ENCODE measurements at regions not wholly inside any gene's neighbourhood (a gene's known extent, or its start where the extent isn't known, plus 50 kb on each side); places are given as distances from the start of the nearest gene placed in this dataset.

- Mint-ChIP-seq H3K27me3 (ENCODE audit: low read depth in 3 of 3) (peaks cover 2 to 10% (median 4%) of the 10 kb centered on the region in 3 donors), H3K4me1 (no peaks in the 10 kb centered on the region)
- no CpG with 5 or more reads among the region's 1 CpG for WGBS (ENCODE audit: insufficient coverage)
Measured at GRCh38 chr9:99449726-99450125, 227.6 kb downstream of the SEC61B start.

GRCh38 chr9:99451112-99451606 is 229.1 kb downstream of the SEC61B start:
- no peaks in the 10 kb centered on the region for H4K20me1 ChIP-seq (ENCODE audit: insufficient read depth, low read length)
- no peak overlapping the region for H3K4me2 ChIP-seq (replicated peaks; ENCODE audit: extremely low read depth, low read length, poor library complexity, severe bottlenecking)
- no peaks in the 10 kb centered on the region for H3K79me2 ChIP-seq (ENCODE audit: insufficient read depth, low read length)
- H3K4me1 ChIP-seq (ENCODE audit: control insufficient read depth in 1 of 2, insufficient read depth in 2 of 2, low read length in 2 of 2), result no peaks in the 10 kb centered on the region
- H3K36me3 ChIP-seq (replicated peaks in 1 of 2; ENCODE audit: control insufficient read depth in 1 of 2, insufficient read depth in 2 of 2, low read length in 2 of 2), result no peaks in the 10 kb centered on the region
- H3K27ac ChIP-seq (ENCODE audit: low read depth in 1 of 2, low read length in 2 of 2), result no peak overlapping the region
- no peak overlapping the region for H3K4me3 ChIP-seq (replicated peaks in 1 of 3; ENCODE audit: low read depth in 2 of 3, low read length in 3 of 3)
- TF ChIP-seq CTCF (IDR thresholded peaks at IDR 0.05), result no peak
- WGBS (ENCODE audit: insufficient coverage), result 100% methylated on average over 4 of the region's 4 CpGs
- H3K9ac ChIP-seq (ENCODE audit: insufficient read depth, low read length, poor library complexity, severe bottlenecking), result no peak overlapping the region
- Mint-ChIP-seq H3K4me3 (no peak overlapping the region), H3K36me3 (no peaks in the 10 kb centered on the region), H3K4me1 (no peaks in the 10 kb centered on the region), H3K9me3 (peaks cover 0 to 2% (median 0%) of the 10 kb centered on the region in 7 donors), H3K27me3 (ENCODE audit: low read depth in 3 of 3) (peaks cover 4 to 10% (median 4%) of the 10 kb centered on the region in 3 donors), H3K27ac (no peak overlapping the region)
- intact Hi-C loops (cut with micrococcal nuclease), result no loop called here
- no peaks in the 10 kb centered on the region for H3K27me3 ChIP-seq (ENCODE audit: control insufficient read depth in 2 of 2, insufficient read depth in 2 of 2, low read length in 2 of 2)
- DNase-seq, result no peak
- H2AFZ ChIP-seq (ENCODE audit: insufficient read depth, low read depth, low read length, poor library complexity, severe bottlenecking), result no peak overlapping the region
- H3K9me3 ChIP-seq (replicated peaks in 1 of 2; ENCODE audit: control insufficient read depth in 1 of 2, insufficient read depth in 1 of 2, low read length in 2 of 2), result no peaks in the 10 kb centered on the region

More at GRCh38 chr9:99449726-99450125, 227.6 kb downstream of the SEC61B start:
- no peaks in the 10 kb centered on the region for H3K4me1 ChIP-seq (ENCODE audit: control insufficient read depth in 1 of 2, insufficient read depth in 2 of 2, low read length in 2 of 2)
- Mint-ChIP-seq H3K4me3 (no peak overlapping the region), H3K36me3 (no peaks in the 10 kb centered on the region), H3K27ac (no peak overlapping the region), H3K9me3 (peaks cover 0 to 2% (median 0%) of the 10 kb centered on the region in 7 donors)
- no peak overlapping the region for H2AFZ ChIP-seq (ENCODE audit: insufficient read depth, low read depth, low read length, poor library complexity, severe bottlenecking)
- DNase-seq, result no peak
- no peak overlapping the region for H3K27ac ChIP-seq (ENCODE audit: low read depth in 1 of 2, low read length in 2 of 2)
- H3K4me2 ChIP-seq (replicated peaks; ENCODE audit: extremely low read depth, low read length, poor library complexity, severe bottlenecking), result no peak overlapping the region
- no peak overlapping the region for H3K9ac ChIP-seq (ENCODE audit: insufficient read depth, low read length, poor library complexity, severe bottlenecking)
- no peaks in the 10 kb centered on the region for H3K27me3 ChIP-seq (ENCODE audit: control insufficient read depth in 2 of 2, insufficient read depth in 2 of 2, low read length in 2 of 2)
- intact Hi-C loops (cut with micrococcal nuclease), result loop anchor here in 1 of 2 donors (2.0 kb wide), 1 partner anchor 29 kb away; no protein-coding TSS in a partner anchor
- H4K20me1 ChIP-seq (ENCODE audit: insufficient read depth, low read length), result no peaks in the 10 kb centered on the region
- no peaks in the 10 kb centered on the region for H3K9me3 ChIP-seq (replicated peaks in 1 of 2; ENCODE audit: control insufficient read depth in 1 of 2, insufficient read depth in 1 of 2, low read length in 2 of 2)
- H3K79me2 ChIP-seq (ENCODE audit: insufficient read depth, low read length), result no peaks in the 10 kb centered on the region
- H3K4me3 ChIP-seq (replicated peaks in 1 of 3; ENCODE audit: low read depth in 2 of 3, low read length in 3 of 3), result no peak overlapping the region
- no peaks in the 10 kb centered on the region for H3K36me3 ChIP-seq (replicated peaks in 1 of 2; ENCODE audit: control insufficient read depth in 1 of 2, insufficient read depth in 2 of 2, low read length in 2 of 2)
- no peak for TF ChIP-seq CTCF (IDR thresholded peaks at IDR 0.05)

All from CD14-positive monocyte (primary cell).